Adrenal gland (tissue), 9 donors: ENCODE measurements at regions not wholly inside any gene's neighbourhood (a gene's known extent, or its start where the extent isn't known, plus 50 kb on each side); places are given as distances from the start of the nearest gene placed in this dataset.
A peak's percentile ranks its signal among the peaks of the same experiment; 100 is the strongest.

Experiments used
- DNase-seq, 7 donors: peaks; one replicate each; pipeline ENCODE4 v3.0.0-alpha.2; 2019 to 2020
- H3K27ac ChIP-seq, 5 donors: fragments of 200-600 bp; sonication (generic) in 4 of 5; 1 replicate in 3 of 5; 2 replicates in 2 of 5; pipeline versions ENCODE4 v1.5.1 to v1.8.0; 2016 to 2020; ENCODE audit warnings: mild to moderate bottlenecking in 1 of 5
- H3K27me3 ChIP-seq: fragments of 200-600 bp; 2 replicates; pipeline ENCODE4 v1.8.0; 2021
- H3K36me3 ChIP-seq, 2 donors: fragments of 200-600 bp; replicated peaks in 1 of 2; 1 replicate in 1 of 2; 2 replicates in 1 of 2; pipeline versions ENCODE4 v1.5.1 to v1.8.0; 2018 to 2022
- H3K4me1 ChIP-seq, 2 donors: fragments of 200-600 bp; replicated peaks in 1 of 2; 1 replicate in 1 of 2; 2 replicates in 1 of 2; pipeline versions ENCODE4 v1.5.1 to v1.8.0; 2018 to 2021
- H3K4me3 ChIP-seq, 4 donors: fragments of 200-600 bp; sonication (generic) in 3 of 4; one replicate each; pipeline ENCODE4 v1.5.1; 2016 to 2018
- H3K9me3 ChIP-seq, 3 donors: fragments of 200-600 bp; sonication (generic) in 1 of 3; replicated peaks in 1 of 3; 1 replicate in 2 of 3; 2 replicates in 1 of 3; pipeline versions ENCODE4 v1.5.1 to v1.8.0; 2016 to 2021
- CTCF ChIP-seq, 6 experiments: fragments of 450-650 bp in 4 of 6; fragments of 200-600 bp in 2 of 6; sonication (generic) in 1 of 6; IDR thresholded peaks; 1 replicate in 5 of 6; 2 replicates in 1 of 6; pipeline versions ENCODE4 v1.5.1 to v1.8.0; 2016 to 2021; ENCODE audit warnings: antibody characterized with exemption in 6 of 6, mild to moderate bottlenecking in 2 of 6, moderate library complexity in 1 of 6
- POLR2A ChIP-seq, 2 donors: fragments of 450-650 bp; IDR thresholded peaks; one replicate each; pipeline ENCODE4 v1.6.1; 2017; ENCODE audit warnings: antibody characterized with exemption in 2 of 2, mild to moderate bottlenecking in 2 of 2, moderate library complexity in 1 of 2
- WGBS, 4 donors: extraction: QIAGEN DNeasy Blood & Tissue Kit in 2 of 4; methylation state at CpG; one replicate each; pipeline versions ENCODE4 v1.1.5 to v1.1.7; 2013 to 2017; 5-methylcytosine and 5-hydroxymethylcytosine counted together
- intact Hi-C, 2 donors: fragments of 100-400 bp; cut with DNase I; formaldehyde crosslinking; loops; one replicate each; pipeline versions ENCODE4 v1.14.1 to v1.15.0; 2022 to 2023
- donor health status: healthy with polysubstance abuse.
- donor health status: Bipolar disorder and iron deficiency.
- donor health status: DM: yes; HTN: yes; CAD: no.
- donor health status: DM: no; HTN: no; CAD: no.
- donor health status: DM: no; HTN: no; CAD: no.

GRCh38 chrY:19098349-19098748 is 324.8 kb upstream of the HSFY2 start:
- intact Hi-C loops: no loop called here
- Histone ChIP-seq H3K4me3 (no peak overlapping the region), H3K27ac (no peak overlapping the region), H3K4me1 (no peaks in the 10 kb centered on the region), H3K9me3 (no peaks in the 10 kb centered on the region), H3K27me3 (no peaks in the 10 kb centered on the region), H3K36me3 (no peaks in the 10 kb centered on the region)
- TF ChIP-seq POLR2A (IDR thresholded peaks at IDR 0.05) (no peak), CTCF (IDR thresholded peaks at IDR 0.05) (no peak)
- DNase-seq: no peak
- 60 to 75% methylated on average over 3 of the region's 3 CpGs; no CpG with 5 or more reads in 2 of the 4 donors for WGBS, 4 donors

- Histone ChIP-seq H3K36me3 (no peaks in the 10 kb centered on the region), H3K9me3 (no peaks in the 10 kb centered on the region), H3K4me1 (no peaks in the 10 kb centered on the region), H3K27ac (no peak overlapping the region), H3K4me3 (no peak overlapping the region), H3K27me3 (no peaks in the 10 kb centered on the region)
- intact Hi-C loops: no loop called here
- no peak for DNase-seq
- TF ChIP-seq CTCF (IDR thresholded peaks at IDR 0.05) (no peak), POLR2A (IDR thresholded peaks at IDR 0.05) (no peak)
Measured at GRCh38 chrY:19095460-19095859, 321.9 kb upstream of the HSFY2 start.

GRCh38 chrY:19083006-19083405 is 309.5 kb upstream of the HSFY2 start:
- TF ChIP-seq CTCF (IDR thresholded peaks at IDR 0.05): no peak
- no peak for TF ChIP-seq POLR2A (IDR thresholded peaks at IDR 0.05)
- Histone ChIP-seq H3K27ac (no peak overlapping the region), H3K36me3 (no peaks in the 10 kb centered on the region), H3K27me3 (no peaks in the 10 kb centered on the region), H3K4me3 (no peak overlapping the region), H3K9me3 (no peaks in the 10 kb centered on the region), H3K4me1 (no peaks in the 10 kb centered on the region)
- whole genome bisulfite sequencing, 4 donors: 98 to 100% methylated on average over 2 of the region's 2 CpGs; no CpG with 5 or more reads in 2 of the 4 donors
- DNase-seq: no peak
- intact Hi-C loops: no loop called here

GRCh38 chrY:19077698-19078113 is 304.2 kb upstream of the HSFY2 start:
- DNase-seq: peak in 2 of 7 donors; percentile 44 to 61
- no peak overlapping the region for H3K27ac ChIP-seq
- intact Hi-C loops: no loop called here

More at GRCh38 chrY:19077698-19078113, 304.2 kb upstream of the HSFY2 start:
- no peak for TF ChIP-seq CTCF (IDR thresholded peaks at IDR 0.05)
- TF ChIP-seq POLR2A (IDR thresholded peaks at IDR 0.05): no peak
- H3K4me1 ChIP-seq: no peaks in the 10 kb centered on the region
- no peaks in the 10 kb centered on the region for H3K27me3 ChIP-seq
- H3K36me3 ChIP-seq: no peaks in the 10 kb centered on the region
- WGBS, 4 donors: 4% methylated on average over 37 of the region's 37 CpGs; no CpG with 5 or more reads in 3 of the 4 donors
- no peaks in the 10 kb centered on the region for H3K9me3 ChIP-seq
- no peak overlapping the region for H3K4me3 ChIP-seq
